Activated CD4-positive, alpha-beta T cell treated with anti-CD3 and anti-CD28 coated beads for 36 hours (primary cell): ENCODE measurements at regions not wholly inside any gene's neighbourhood (a gene's known extent, or its start where the extent isn't known, plus 50 kb on each side); places are given as distances from the start of the nearest gene placed in this dataset.

Experiments used
- ATAC-seq: fragments of 200-7000 bp; cut with Tn5 transposase; one replicate; pipeline ENCODE4 v1.10.0; 2021; ENCODE audit warnings: mild to moderate bottlenecking, moderate library complexity
- CTCF ChIA-PET: fragments of 350-600 bp; sonication (Branson Sonifier 250); formaldehyde crosslinking; loops from one replicate; lab custom pipeline; 2021; ENCODE audit warnings: antibody characterized with exemption; lab: Charles Lee
- POLR2A ChIA-PET: fragments of 350-600 bp; sonication (Branson Sonifier 250); formaldehyde crosslinking; loops from one replicate; lab custom pipeline; 2021; ENCODE audit warnings: antibody characterized with exemption, inconsistent platforms; lab: Charles Lee
- DNase-seq: peaks from one replicate; pipeline ENCODE4 v3.0.0-alpha.2; 2020
- H3K27ac Mint-ChIP-seq: one replicate; pipeline ENCODE4 v1.8.0; 2021; ENCODE audit warnings: mixed read lengths
- H3K27me3 Mint-ChIP-seq: one replicate; pipeline ENCODE4 v1.8.0; 2021; ENCODE audit warnings: mixed read lengths
- H3K36me3 Mint-ChIP-seq: one replicate; pipeline ENCODE4 v1.8.0; 2021; ENCODE audit warnings: low read depth, mixed read lengths
- H3K4me1 Mint-ChIP-seq: one replicate; pipeline ENCODE4 v1.8.0; 2021; ENCODE audit warnings: mixed read lengths
- H3K4me3 Mint-ChIP-seq: one replicate; pipeline ENCODE4 v1.8.0; 2021; ENCODE audit warnings: mild to moderate bottlenecking, moderate library complexity, mixed read lengths
- H3K9me3 Mint-ChIP-seq: one replicate; pipeline ENCODE4 v1.8.0; 2021; ENCODE audit warnings: low read depth, mixed read lengths
- intact Hi-C, 2 experiments: fragments of 100-400 bp; cut with DNase I in 1 of 2; cut with micrococcal nuclease in 1 of 2; formaldehyde crosslinking; loops; one replicate each; pipeline versions ENCODE4 v1.14.2 to v1.15.1; 2022 to 2024; cut with DNase I, micrococcal nuclease

GRCh38 chr14:97878206-97878605 lies 1081.0 kb downstream of the VRK1 start:
- peak overlapping the region; percentile 77 for H3K27ac Mint-ChIP-seq
- CTCF ChIA-PET: no interaction called here
- POLR2A ChIA-PET: interaction anchor here (1.1 kb wide), 1 partner anchor 96 kb away, joined by 4 read pairs; no protein-coding TSS in a partner anchor
- H3K4me1 Mint-ChIP-seq: peaks cover 48% of the 10 kb centered on the region
- DNase-seq (no peak), ATAC-seq (no peak)
- intact Hi-C loops: no loop called here
- H3K9me3 Mint-ChIP-seq: peaks cover 6% of the 10 kb centered on the region
- no peaks in the 10 kb centered on the region for H3K27me3 Mint-ChIP-seq
- peaks cover 7% of the 10 kb centered on the region for H3K36me3 Mint-ChIP-seq
- no peak overlapping the region for H3K4me3 Mint-ChIP-seq

GRCh38 chr14:97878727-97879126 lies 1081.5 kb downstream of the VRK1 start:
- CTCF ChIA-PET: interaction anchor here (0.6 to 0.7 kb wide), 2 partner anchors 135 to 939 kb away, joined by 3 read pairs; no protein-coding TSS in a partner anchor
- intact Hi-C loops: no loop called here
- Mint-ChIP-seq H3K27ac (peak overlapping the region; percentile 77), H3K4me1 (peaks cover 47% of the 10 kb centered on the region), H3K9me3 (peaks cover 6% of the 10 kb centered on the region), H3K4me3 (no peak overlapping the region), H3K27me3 (no peaks in the 10 kb centered on the region), H3K36me3 (peaks cover 7% of the 10 kb centered on the region)
- peak; percentile 8 for DNase-seq
- no peak for ATAC-seq
- POLR2A ChIA-PET: interaction anchor here (1.1 kb wide), 1 partner anchor 96 kb away, joined by 4 read pairs; no protein-coding TSS in a partner anchor

GRCh38 chr14:97887690-97888089 lies 1090.5 kb downstream of the VRK1 start:
- H3K36me3 Mint-ChIP-seq: no peaks in the 10 kb centered on the region
- CTCF ChIA-PET: interaction anchor here (0.6 kb wide), 1 partner anchor 1432 kb away, joined by 3 read pairs; no protein-coding TSS in a partner anchor
- H3K4me3 Mint-ChIP-seq: no peak overlapping the region
- intact Hi-C loops: no loop called here
- DNase-seq: no peak
- H3K27ac Mint-ChIP-seq: no peak overlapping the region
- POLR2A ChIA-PET: no interaction called here
- peaks cover 5% of the 10 kb centered on the region for H3K9me3 Mint-ChIP-seq
- no peak for ATAC-seq
- H3K27me3 Mint-ChIP-seq: no peaks in the 10 kb centered on the region
- H3K4me1 Mint-ChIP-seq: peaks cover 8% of the 10 kb centered on the region

GRCh38 chr14:97888331-97888730 lies 1091.1 kb downstream of the VRK1 start:
- no peak overlapping the region for H3K27ac Mint-ChIP-seq
- ChIA-PET POLR2A (no interaction called here), CTCF (no interaction called here)
- DNase-seq (no peak), ATAC-seq (no peak)
- intact Hi-C loops: no loop called here
- peaks cover 5% of the 10 kb centered on the region for H3K9me3 Mint-ChIP-seq
- no peaks in the 10 kb centered on the region for H3K27me3 Mint-ChIP-seq
- H3K4me3 Mint-ChIP-seq: no peak overlapping the region
- H3K36me3 Mint-ChIP-seq: no peaks in the 10 kb centered on the region
- peaks cover 9% of the 10 kb centered on the region for H3K4me1 Mint-ChIP-seq

- ChIA-PET POLR2A (no interaction called here), CTCF (no interaction called here)
- no peak for DNase-seq
- H3K4me3 Mint-ChIP-seq: no peak overlapping the region
- H3K4me1 Mint-ChIP-seq: peaks cover 7% of the 10 kb centered on the region
- H3K36me3 Mint-ChIP-seq: no peaks in the 10 kb centered on the region
- no peak for ATAC-seq
- peaks cover 5% of the 10 kb centered on the region for H3K9me3 Mint-ChIP-seq
- H3K27ac Mint-ChIP-seq: no peak overlapping the region
- no peaks in the 10 kb centered on the region for H3K27me3 Mint-ChIP-seq
- intact Hi-C loops: no loop called here
Measured at GRCh38 chr14:97891515-97891914, 1094.3 kb downstream of the VRK1 start.

GRCh38 chr14:97894552-97894951 lies 1097.4 kb downstream of the VRK1 start:
- ChIA-PET CTCF (no interaction called here), POLR2A (no interaction called here)
- Mint-ChIP-seq H3K36me3 (no peaks in the 10 kb centered on the region), H3K27me3 (no peaks in the 10 kb centered on the region), H3K27ac (no peak overlapping the region), H3K9me3 (no peaks in the 10 kb centered on the region), H3K4me1 (peaks cover 7% of the 10 kb centered on the region), H3K4me3 (no peak overlapping the region)
- intact Hi-C loops: no loop called here
- ATAC-seq (no peak), DNase-seq (no peak)

- no peaks in the 10 kb centered on the region for H3K4me1 Mint-ChIP-seq
- no peak overlapping the region for H3K27ac Mint-ChIP-seq
- no peak overlapping the region for H3K4me3 Mint-ChIP-seq
- no peak for ATAC-seq
- H3K36me3 Mint-ChIP-seq: no peaks in the 10 kb centered on the region
- no peak for DNase-seq
- no peaks in the 10 kb centered on the region for H3K27me3 Mint-ChIP-seq
- no peaks in the 10 kb centered on the region for H3K9me3 Mint-ChIP-seq
- intact Hi-C loops: no loop called here
- ChIA-PET CTCF (interaction anchor here (0.6 to 1.0 kb wide), 3 partner anchors 10 to 203 kb away, joined by 3 to 4 read pairs (median 3); no protein-coding TSS in a partner anchor), POLR2A (interaction anchor here (0.7 kb wide), 1 partner anchor 366 kb away, joined by 3 read pairs; no protein-coding TSS in a partner anchor)
Measured at GRCh38 chr14:97900196-97900854, 1103.1 kb downstream of the VRK1 start.

- POLR2A ChIA-PET: no interaction called here
- DNase-seq: no peak
- Mint-ChIP-seq H3K4me1 (no peaks in the 10 kb centered on the region), H3K27ac (no peak overlapping the region), H3K27me3 (no peaks in the 10 kb centered on the region), H3K4me3 (no peak overlapping the region), H3K36me3 (no peaks in the 10 kb centered on the region), H3K9me3 (no peaks in the 10 kb centered on the region)
- CTCF ChIA-PET: no interaction called here
- ATAC-seq: no peak
- intact Hi-C loops: no loop called here
Measured at GRCh38 chr14:97902630-97903029, 1105.4 kb downstream of the VRK1 start.

GRCh38 chr14:97903821-97904220 lies 1106.6 kb downstream of the VRK1 start:
- intact Hi-C loops: no loop called here

GRCh38 chr14:97912217-97912616 lies 1115.0 kb downstream of the VRK1 start:
- peaks cover 13% of the 10 kb centered on the region for H3K4me1 Mint-ChIP-seq
- H3K27me3 Mint-ChIP-seq: peaks cover 2% of the 10 kb centered on the region
- no peak overlapping the region for H3K27ac Mint-ChIP-seq
- no peak for DNase-seq
- intact Hi-C loops: loop anchor here in 1 of 2 experiments (1.0 kb wide), 1 partner anchor 26 kb away; no protein-coding TSS in a partner anchor
- peaks cover 7% of the 10 kb centered on the region for H3K9me3 Mint-ChIP-seq
- no peak for ATAC-seq
- ChIA-PET CTCF (interaction anchor here (0.6 to 1.0 kb wide), 3 partner anchors 48 to 698 kb away, joined by 3 read pairs; no protein-coding TSS in a partner anchor), POLR2A (no interaction called here)
- no peak overlapping the region for H3K4me3 Mint-ChIP-seq
- peaks cover 2% of the 10 kb centered on the region for H3K36me3 Mint-ChIP-seq

More at GRCh38 chr14:97903821-97904220, 1106.6 kb downstream of the VRK1 start:
- no peak overlapping the region for H3K27ac Mint-ChIP-seq
- H3K4me1 Mint-ChIP-seq: no peaks in the 10 kb centered on the region
- peaks cover 4% of the 10 kb centered on the region for H3K9me3 Mint-ChIP-seq
- no peak overlapping the region for H3K4me3 Mint-ChIP-seq
- no peaks in the 10 kb centered on the region for H3K36me3 Mint-ChIP-seq
- ChIA-PET CTCF (interaction anchor here (1.2 kb wide), 1 partner anchor 31 kb away, joined by 3 read pairs; no protein-coding TSS in a partner anchor), POLR2A (no interaction called here)
- H3K27me3 Mint-ChIP-seq: no peaks in the 10 kb centered on the region
- DNase-seq (no peak), ATAC-seq (no peak)

- intact Hi-C loops: loop anchor here in 1 of 2 experiments (2.0 kb wide), 1 partner anchor 79 kb away; no protein-coding TSS in a partner anchor
- DNase-seq (peak; percentile 31), ATAC-seq (peak; percentile 63)
- Mint-ChIP-seq H3K36me3 (peaks cover 2% of the 10 kb centered on the region), H3K27me3 (peaks cover 2% of the 10 kb centered on the region), H3K4me3 (no peak overlapping the region), H3K27ac (no peak overlapping the region), H3K9me3 (no peaks in the 10 kb centered on the region), H3K4me1 (peaks cover 20% of the 10 kb centered on the region)
- CTCF ChIA-PET: interaction anchor here (0.5 to 1.3 kb wide), 2 partner anchors 56 to 90 kb away, joined by 3 read pairs; no protein-coding TSS in a partner anchor
- POLR2A ChIA-PET: interaction anchor here (0.5 kb wide), 1 partner anchor 56 kb away, joined by 3 read pairs; no protein-coding TSS in a partner anchor
Measured at GRCh38 chr14:97916100-97916499, 1118.9 kb downstream of the VRK1 start.
